H9 (cell line): ENCODE measurements at regions not wholly inside any gene's neighbourhood (a gene's known extent, or its start where the extent isn't known, plus 50 kb on each side); places are given as distances from the start of the nearest gene placed in this dataset.

Source experiments
- DNase-seq: peaks from one replicate; pipeline ENCODE4 v3.0.0-alpha.2; 2017
- H2AFZ ChIP-seq: one replicate; pipeline ENCODE4 v1.6.1; 2013; ENCODE audit warnings: mild to moderate bottlenecking, low read length, control low read depth, moderate library complexity
- H2AK5ac ChIP-seq: 2 replicates; pipeline ENCODE4 v1.6.1; 2013; ENCODE audit warnings: low read length, control low read depth, mixed read lengths; ENCODE audit not compliant: insufficient read length
- H2BK120ac ChIP-seq: one replicate; pipeline ENCODE4 v1.6.1; 2013; ENCODE audit warnings: low read depth, mild to moderate bottlenecking, low read length, control low read depth, inconsistent platforms; ENCODE audit not compliant: poor library complexity, severe bottlenecking
- H2BK12ac ChIP-seq: 2 replicates; pipeline ENCODE4 v1.6.1; 2013; ENCODE audit warnings: low read length, control low read depth, mixed read lengths, low read depth; ENCODE audit not compliant: insufficient read length
- H2BK15ac ChIP-seq: 2 replicates; pipeline ENCODE4 v1.6.1; 2013; ENCODE audit warnings: low read depth, low read length, control low read depth
- H2BK20ac ChIP-seq: one replicate; pipeline ENCODE4 v1.6.1; 2013; ENCODE audit warnings: low read depth, mild to moderate bottlenecking, low read length, control low read depth, inconsistent platforms; ENCODE audit not compliant: poor library complexity, severe bottlenecking
- H2BK5ac ChIP-seq: 2 replicates; pipeline ENCODE4 v1.6.1; 2013; ENCODE audit warnings: low read length, control low read depth, mixed read lengths; ENCODE audit not compliant: insufficient read length
- H3K14ac ChIP-seq: 2 replicates; pipeline ENCODE4 v1.6.1; 2013; ENCODE audit warnings: low read length, control low read depth; ENCODE audit not compliant: insufficient read depth
- H3K18ac ChIP-seq: 2 replicates; pipeline ENCODE4 v1.6.1; 2013; ENCODE audit warnings: low read depth, mild to moderate bottlenecking, mixed read lengths, low read length, control low read depth; ENCODE audit not compliant: insufficient read length
- H3K23ac ChIP-seq: 2 replicates; pipeline ENCODE4 v1.6.1; 2013; ENCODE audit warnings: low read length, control low read depth, mixed read lengths, low read depth; ENCODE audit not compliant: insufficient read length
- H3K23me2 ChIP-seq: 2 replicates; pipeline ENCODE4 v1.6.1; 2013; ENCODE audit warnings: low read depth, mild to moderate bottlenecking, mixed read lengths, low read length, control low read depth; ENCODE audit not compliant: insufficient read length, poor library complexity, severe bottlenecking
- H3K27ac ChIP-seq: 2 replicates; pipeline ENCODE4 v1.5.1; 2013; ENCODE audit warnings: low read length, control low read depth, mixed read lengths, low read depth; ENCODE audit not compliant: insufficient read length
- H3K27me3 ChIP-seq: 2 replicates; pipeline ENCODE4 v1.6.1; 2013; ENCODE audit warnings: low read length, control low read depth, inconsistent platforms; ENCODE audit not compliant: insufficient read depth
- H3K4ac ChIP-seq: 2 replicates; pipeline ENCODE4 v1.6.1; 2013; ENCODE audit warnings: low read depth, mild to moderate bottlenecking, control low read depth, inconsistent platforms, low read length, moderate library complexity
- H3K4me1 ChIP-seq: 2 replicates; pipeline ENCODE4 v1.6.1; 2013; ENCODE audit warnings: low read length, control low read depth, inconsistent platforms; ENCODE audit not compliant: insufficient read depth
- H3K4me2 ChIP-seq: 2 replicates; pipeline ENCODE4 v1.6.1; 2013; ENCODE audit warnings: low read length, control low read depth, mixed read lengths; ENCODE audit not compliant: insufficient read length, insufficient read depth
- H3K56ac ChIP-seq: 2 replicates; pipeline ENCODE4 v1.6.1; 2013; ENCODE audit warnings: low read depth, mild to moderate bottlenecking, mixed read lengths, low read length, control low read depth; ENCODE audit not compliant: insufficient read length
- H3K79me1 ChIP-seq: 2 replicates; pipeline ENCODE4 v1.6.1; 2013; ENCODE audit warnings: low read depth, mild to moderate bottlenecking, moderate library complexity, low read length, control low read depth, inconsistent platforms; ENCODE audit not compliant: insufficient read depth, poor library complexity, severe bottlenecking
- H3K79me2 ChIP-seq: 2 replicates; pipeline ENCODE4 v1.6.1; 2013; ENCODE audit warnings: low read length, control low read depth, inconsistent platforms; ENCODE audit not compliant: insufficient read depth
- H3K9ac ChIP-seq: 2 replicates; pipeline ENCODE4 v1.6.1; 2013; ENCODE audit warnings: low read length, control low read depth, mixed read lengths; ENCODE audit not compliant: insufficient read length; ENCODE audit errors: extremely low read depth
- H3K9me3 ChIP-seq: one replicate; pipeline ENCODE4 v1.6.1; 2013; ENCODE audit warnings: low read depth, low read length, inconsistent platforms; ENCODE audit not compliant: control insufficient read depth
- H3T11ph ChIP-seq: one replicate; pipeline ENCODE4 v1.6.1; 2013; ENCODE audit warnings: mild to moderate bottlenecking, low read length, control low read depth, inconsistent platforms
- H4K20me1 ChIP-seq: one replicate; pipeline ENCODE4 v1.6.1; 2013; ENCODE audit not compliant: control insufficient read depth, insufficient read length, insufficient read depth
- H4K5ac ChIP-seq: 2 replicates; pipeline ENCODE4 v1.6.1; 2013; ENCODE audit warnings: low read depth, mild to moderate bottlenecking, mixed read lengths, low read length, control low read depth; ENCODE audit not compliant: insufficient read length
- H4K8ac ChIP-seq: replicated peaks from 2 replicates; pipeline ENCODE4 v1.6.1; 2013; ENCODE audit warnings: low read length, control low read depth, mixed read lengths, low read depth; ENCODE audit not compliant: insufficient read length
- H4K91ac ChIP-seq: 2 replicates; pipeline ENCODE4 v1.6.1; 2013; ENCODE audit warnings: low read depth, mild to moderate bottlenecking, moderate library complexity, mixed read lengths, low read length, control low read depth; ENCODE audit not compliant: insufficient read length
- H3K27ac Mint-ChIP-seq, 3 experiments: 2 replicates in 2 of 3; 3 replicates in 1 of 3; pipeline ENCODE4 v1.8.0; 2020 to 2021; ENCODE audit warnings: mixed read lengths in 3 of 3, mild to moderate bottlenecking in 1 of 3, moderate library complexity in 1 of 3
- H3K27me3 Mint-ChIP-seq: 2 replicates; pipeline ENCODE4 v1.8.0; 2021; ENCODE audit warnings: low read depth, mild to moderate bottlenecking, moderate library complexity, mixed read lengths
- H3K36me3 Mint-ChIP-seq, 3 experiments: 2 replicates in 2 of 3; 3 replicates in 1 of 3; pipeline ENCODE4 v1.8.0; 2020 to 2021; ENCODE audit warnings: low read depth in 3 of 3, mixed read lengths in 3 of 3; ENCODE audit not compliant: insufficient read depth in 1 of 3
- H3K4me1 Mint-ChIP-seq, 2 experiments: 2 replicates each; pipeline ENCODE4 v1.8.0; 2020; ENCODE audit warnings: mixed read lengths in 2 of 2
- H3K4me3 Mint-ChIP-seq, 2 experiments: 2 replicates in 1 of 2; 3 replicates in 1 of 2; pipeline ENCODE4 v1.8.0; 2020 to 2021; ENCODE audit warnings: mild to moderate bottlenecking in 2 of 2, mixed read lengths in 2 of 2, moderate library complexity in 1 of 2
- H3K9me3 Mint-ChIP-seq, 2 experiments: 2 replicates in 1 of 2; 3 replicates in 1 of 2; pipeline ENCODE4 v1.8.0; 2020; ENCODE audit warnings: mild to moderate bottlenecking in 2 of 2, mixed read lengths in 2 of 2, moderate library complexity in 1 of 2
- CTCF ChIP-seq: fragments of 200-600 bp; sonication (generic); conservative IDR thresholded peaks from 3 replicates; pipeline ENCODE4 v1.8.0; 2021; ENCODE audit warnings: antibody characterized with exemption, mild to moderate bottlenecking
- WGBS: extraction: QIAGEN DNeasy Blood & Tissue Kit; methylation state at CpG from one replicate; pipeline ENCODE4 v1.1.7; 2013; ENCODE audit warnings: missing lambda C conversion rate, low lambda C conversion rate, mixed read lengths; ENCODE audit not compliant: insufficient read length; ENCODE audit errors: extremely low coverage; 5-methylcytosine and 5-hydroxymethylcytosine counted together

- H3K27ac ChIP-seq, result no peak overlapping the region
Observed at GRCh38 chr10:71060476-71061426, 151.6 kb upstream of the UNC5B start.

More at GRCh38 chr10:71060476-71061426, 151.6 kb upstream of the UNC5B start:
- Mint-ChIP-seq H3K36me3 (no peaks in the 10 kb centered on the region), H3K4me1 (peaks cover 7 to 21% of the 10 kb centered on the region in 2 experiments), H3K4me3 (no peak overlapping the region), H3K9me3 (no peaks in the 10 kb centered on the region), H3K27ac (peak overlapping the region in 1 of 3 experiments; percentile 29; a peak in 2 of 7 replicates), H3K27me3 (no peaks in the 10 kb centered on the region; the same call in 1 of the 2 replicates)
- DNase-seq, result no peak
- H3K23ac ChIP-seq, result no peak overlapping the region
- no peak overlapping the region for H4K91ac ChIP-seq
- H3K9me3 ChIP-seq, result no peaks in the 10 kb centered on the region
- no peak overlapping the region for H3K4me2 ChIP-seq
- H3K9ac ChIP-seq, result no peak overlapping the region
- no peak for TF ChIP-seq CTCF
- H3K79me1 ChIP-seq, result no peaks in the 10 kb centered on the region
- no peak overlapping the region for H2AK5ac ChIP-seq
- H3K79me2 ChIP-seq, result no peaks in the 10 kb centered on the region
- H3K14ac ChIP-seq, result no peak overlapping the region
- no peak overlapping the region for H3T11ph ChIP-seq
- H3K4me1 ChIP-seq, result peaks cover 2% of the 10 kb centered on the region; the same call in 1 of the 2 replicates
- no peak overlapping the region for H2BK20ac ChIP-seq
- H3K4ac ChIP-seq, result no peak overlapping the region
- WGBS, result no CpG with 5 or more reads among the region's 12 CpGs
- H4K8ac ChIP-seq, result no peak overlapping the region
- no peaks in the 10 kb centered on the region for H3K23me2 ChIP-seq
- H3K27me3 ChIP-seq, result no peaks in the 10 kb centered on the region
- no peak overlapping the region for H2BK15ac ChIP-seq
- H2AFZ ChIP-seq, result no peak overlapping the region
- H3K18ac ChIP-seq, result no peak overlapping the region
- H3K56ac ChIP-seq, result no peak overlapping the region
- H2BK12ac ChIP-seq, result no peak overlapping the region
- no peaks in the 10 kb centered on the region for H4K20me1 ChIP-seq
- H2BK120ac ChIP-seq, result no peak overlapping the region
- H4K5ac ChIP-seq, result no peak overlapping the region
- H2BK5ac ChIP-seq, result no peak overlapping the region
